SK-N-SH (cell line): ENCODE measurements at regions not wholly inside any gene's neighbourhood (a gene's known extent, or its start where the extent isn't known, plus 50 kb on each side); places are given as distances from the start of the nearest gene placed in this dataset.

Experiments used
- CTCF ChIA-PET: fragments of 300-600, 350-600 bp; formaldehyde crosslinking; extraction: SDS; loops from one replicate; lab custom pipeline; 2021; lab: Yijun Ruan, JAX
- POLR2A ChIA-PET: fragments of 350-600 bp; sonication (Branson Sonifier 250); formaldehyde crosslinking; extraction: SDS; loops from one replicate; lab custom pipeline; 2020; ENCODE audit warnings: antibody characterized with exemption, inconsistent platforms; lab: Yijun Ruan, JAX
- DNase-seq: peaks from one replicate; pipeline ENCODE4 v3.0.0; 2012
- H2AFZ ChIP-seq: fragments of 200-600 bp; sonication (generic); 2 replicates; pipeline ENCODE4 v1.8.1; 2016; ENCODE audit warnings: antibody characterized with exemption, mild to moderate bottlenecking, low read depth
- H3F3A ChIP-seq: fragments of 200-600 bp; sonication (generic); replicated peaks from 2 replicates; pipeline ENCODE3; 2016; ENCODE audit warnings: antibody characterized with exemption, mild to moderate bottlenecking; ENCODE audit not compliant: insufficient read depth
- H3K27ac ChIP-seq, 2 experiments: fragments of 200-500 bp in 1 of 2; fragments of 200-600 bp in 1 of 2; sonication (Bioruptor generic) in 1 of 2; sonication (generic), shearing (Covaris generic) in 1 of 2; 2 replicates each; pipeline versions ENCODE4 v1.5.1 to v1.6.1; 2014 to 2016; ENCODE audit warnings: low read depth in 2 of 2, inconsistent platforms in 1 of 2, low read length in 1 of 2, mild to moderate bottlenecking in 1 of 2, mixed read lengths in 1 of 2
- H3K27me3 ChIP-seq: fragments of 200-600 bp; sonication (generic), shearing (Covaris generic); 2 replicates; pipeline ENCODE4 v1.6.1; 2016; ENCODE audit warnings: mixed run types; ENCODE audit not compliant: insufficient read depth
- H3K36me3 ChIP-seq, 2 experiments: fragments of 200-500 bp in 1 of 2; fragments of 200-600 bp in 1 of 2; sonication (Bioruptor generic) in 1 of 2; sonication (generic) in 1 of 2; replicated peaks in 1 of 2; 2 replicates each; pipeline versions ENCODE3 to v1.5.1; 2014 to 2016; ENCODE audit warnings: low read length in 1 of 2, mild to moderate bottlenecking in 1 of 2; ENCODE audit not compliant: insufficient read depth in 2 of 2, control insufficient read depth in 1 of 2
- H3K4me1 ChIP-seq, 2 experiments: fragments of 200-500 bp in 1 of 2; fragments of 200-600 bp in 1 of 2; sonication (Bioruptor generic) in 1 of 2; sonication (generic), shearing (Covaris generic) in 1 of 2; 2 replicates each; pipeline versions ENCODE4 v1.5.1 to v1.6.1; 2014 to 2016; ENCODE audit warnings: low read depth in 1 of 2, low read length in 1 of 2, mixed run types in 1 of 2; ENCODE audit not compliant: insufficient read depth in 2 of 2, control insufficient read depth in 1 of 2
- H3K4me2 ChIP-seq: fragments of 200-600 bp; sonication (generic), shearing (Covaris generic); 2 replicates; pipeline ENCODE4 v1.6.1; 2017; ENCODE audit warnings: mixed run types
- H3K4me3 ChIP-seq, 2 experiments: fragments of 200-500 bp in 1 of 2; fragments of 200-600 bp in 1 of 2; sonication (Bioruptor generic) in 1 of 2; sonication (generic), shearing (Covaris generic) in 1 of 2; 2 replicates each; pipeline versions ENCODE4 v1.5.1 to v1.8.1; 2014 to 2016; ENCODE audit warnings: low read depth in 2 of 2, inconsistent platforms in 1 of 2, low read length in 1 of 2, mild to moderate bottlenecking in 1 of 2, mixed read lengths in 1 of 2, moderate library complexity in 1 of 2
- H3K79me2 ChIP-seq: fragments of 200-600 bp; sonication (generic); 2 replicates; pipeline ENCODE4 v1.8.1; 2017; ENCODE audit warnings: mild to moderate bottlenecking; ENCODE audit not compliant: insufficient read depth
- H3K9ac ChIP-seq: fragments of 200-600 bp; sonication (generic); 2 replicates; pipeline ENCODE4 v1.6.1; 2017; ENCODE audit warnings: mixed run types
- H3K9me2 ChIP-seq: fragments of 200-600 bp; sonication (generic); 2 replicates; pipeline ENCODE4 v1.6.1; 2017; ENCODE audit warnings: mixed run types
- H3K9me3 ChIP-seq: fragments of 200-600 bp; sonication (generic); 2 replicates; pipeline ENCODE4 v1.6.1; 2017; ENCODE audit warnings: mixed run types, mild to moderate bottlenecking, moderate library complexity
- H4K20me1 ChIP-seq: fragments of 200-600 bp; sonication (generic); 2 replicates; pipeline ENCODE4 v1.6.1; 2017; ENCODE audit warnings: mild to moderate bottlenecking, mixed run types; ENCODE audit not compliant: insufficient read depth
- EP300 ChIP-seq, 2 experiments: IDR thresholded peaks; 2 replicates each; pipeline versions ENCODE4 v1.4.0 to v1.6.1; 2012; ENCODE audit warnings: borderline replicate concordance in 1 of 2, low read depth in 1 of 2, low read length in 1 of 2
- FOXM1 ChIP-seq: IDR thresholded peaks from 2 replicates; pipeline ENCODE4 v1.4.0; 2012; ENCODE audit warnings: low read depth, mild to moderate bottlenecking
- JUND ChIP-seq: IDR thresholded peaks from 2 replicates; pipeline ENCODE4 v1.4.0; 2012
- MEF2A ChIP-seq: IDR thresholded peaks from 2 replicates; pipeline ENCODE4 v1.4.0; 2012; ENCODE audit warnings: low read depth, borderline replicate concordance
- RCOR1 ChIP-seq: fragments of 150-350 bp; IDR thresholded peaks from 2 replicates; pipeline ENCODE4 v1.6.1; 2017; ENCODE audit warnings: antibody characterized with exemption, low read length
- RXRA ChIP-seq: IDR thresholded peaks from 2 replicates; pipeline ENCODE4 v1.4.0; 2012; ENCODE audit warnings: low read depth, mild to moderate bottlenecking, borderline replicate concordance
- SMC3 ChIP-seq: IDR thresholded peaks from 2 replicates; pipeline ENCODE4 v1.6.1; 2012; ENCODE audit warnings: low read depth, low read length, improper control_type of control experiment
- TCF12 ChIP-seq: IDR thresholded peaks from 2 replicates; pipeline ENCODE4 v1.4.0; 2012
- TEAD4 ChIP-seq: IDR thresholded peaks from 2 replicates; pipeline ENCODE4 v1.4.0; 2012; ENCODE audit warnings: mild to moderate bottlenecking, borderline replicate concordance; ENCODE audit not compliant: insufficient read depth
- YY1 ChIP-seq: IDR thresholded peaks from 2 replicates; pipeline ENCODE4 v1.4.0; 2012; ENCODE audit warnings: low read depth, mild to moderate bottlenecking
- WGBS: methylation state at CpG from one replicate; pipeline ENCODE4 v1.1.6; 2017; ENCODE audit warnings: low lambda C conversion rate; 5-methylcytosine and 5-hydroxymethylcytosine counted together
- TF ChIP-seq, protein P1 (sequence below): fragments of 150-350 bp; IDR thresholded peaks from 2 replicates; pipeline ENCODE4 v1.6.1; 2017; ENCODE audit warnings: antibody characterized with exemption, low read length, low read depth, borderline replicate concordance
- TF ChIP-seq, protein P2 (sequence below): IDR thresholded peaks from 2 replicates; pipeline ENCODE4 v1.6.1; 2012; ENCODE audit warnings: mild to moderate bottlenecking, low read depth, low read length, moderate library complexity
- TF ChIP-seq, protein P3 (sequence below): fragments of 200-600 bp; sonication (generic); IDR thresholded peaks from 2 replicates; pipeline ENCODE4 v1.6.1; 2017; ENCODE audit warnings: antibody characterized with exemption, mild to moderate bottlenecking, moderate library complexity
- TF ChIP-seq, protein P4 (sequence below): IDR thresholded peaks from 2 replicates; pipeline ENCODE4; 2012

DNA sequence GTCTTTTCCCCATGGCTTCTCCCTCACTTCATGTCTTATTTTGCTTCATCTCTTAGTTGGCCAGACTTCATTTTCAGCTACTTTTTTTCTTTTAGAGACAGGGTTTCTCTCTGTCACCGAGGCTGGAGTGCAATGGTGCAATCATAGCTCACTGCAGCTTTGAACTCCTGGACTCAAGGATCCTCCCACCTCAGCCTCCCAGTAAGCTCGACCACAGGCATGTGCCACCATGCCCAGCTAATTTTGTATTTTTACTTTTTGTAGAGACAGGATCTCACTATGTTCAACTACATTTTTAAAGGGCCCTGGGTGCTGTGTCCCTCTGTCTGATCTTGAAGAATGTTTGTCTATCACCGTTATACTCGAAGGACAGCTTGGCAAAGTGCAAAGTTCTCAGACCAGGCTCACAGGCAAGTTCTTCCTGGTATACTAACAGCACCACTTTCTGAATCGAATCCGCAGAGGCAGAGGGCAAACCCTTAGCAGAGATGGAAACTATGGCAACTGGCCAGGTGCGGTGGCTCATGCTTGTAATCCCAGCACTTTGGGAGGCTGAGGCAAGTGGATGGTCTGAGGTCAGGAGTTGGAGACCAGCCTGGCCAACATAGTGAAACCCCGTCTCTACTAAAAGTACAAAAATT is 60.9 kb downstream of the SOWAHC start:
- CTCF ChIA-PET: no interaction called here
- Histone ChIP-seq H3K27ac (no peak overlapping the region), H3K36me3 (no peaks in the 10 kb centered on the region), H4K20me1 (no peaks in the 10 kb centered on the region), H3K9ac (no peak overlapping the region), H3K79me2 (no peaks in the 10 kb centered on the region), H3K4me2 (no peak overlapping the region), H3K4me3 (no peak overlapping the region), H2AFZ (no peak overlapping the region), H3K9me3 (no peaks in the 10 kb centered on the region), H3K4me1 (no peaks in the 10 kb centered on the region; a peak in 1 of 4 replicates), H3F3A (no peaks in the 10 kb centered on the region), H3K9me2 (no peaks in the 10 kb centered on the region), H3K27me3 (no peaks in the 10 kb centered on the region; the same call in 1 of the 2 replicates)
- POLR2A ChIA-PET: no interaction called here
- WGBS: 75% methylated on average over 8 of the region's 8 CpGs
- no peak for DNase-seq
- TF ChIP-seq RCOR1: no peak
- TF ChIP-seq, protein P1, sequence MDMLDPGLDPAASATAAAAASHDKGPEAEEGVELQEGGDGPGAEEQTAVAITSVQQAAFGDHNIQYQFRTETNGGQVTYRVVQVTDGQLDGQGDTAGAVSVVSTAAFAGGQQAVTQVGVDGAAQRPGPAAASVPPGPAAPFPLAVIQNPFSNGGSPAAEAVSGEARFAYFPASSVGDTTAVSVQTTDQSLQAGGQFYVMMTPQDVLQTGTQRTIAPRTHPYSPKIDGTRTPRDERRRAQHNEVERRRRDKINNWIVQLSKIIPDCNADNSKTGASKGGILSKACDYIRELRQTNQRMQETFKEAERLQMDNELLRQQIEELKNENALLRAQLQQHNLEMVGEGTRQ: no peak
- no peak for TF ChIP-seq JUND
- no peak for TF ChIP-seq FOXM1
- no peak for TF ChIP-seq RXRA
- TF ChIP-seq, protein P2, sequence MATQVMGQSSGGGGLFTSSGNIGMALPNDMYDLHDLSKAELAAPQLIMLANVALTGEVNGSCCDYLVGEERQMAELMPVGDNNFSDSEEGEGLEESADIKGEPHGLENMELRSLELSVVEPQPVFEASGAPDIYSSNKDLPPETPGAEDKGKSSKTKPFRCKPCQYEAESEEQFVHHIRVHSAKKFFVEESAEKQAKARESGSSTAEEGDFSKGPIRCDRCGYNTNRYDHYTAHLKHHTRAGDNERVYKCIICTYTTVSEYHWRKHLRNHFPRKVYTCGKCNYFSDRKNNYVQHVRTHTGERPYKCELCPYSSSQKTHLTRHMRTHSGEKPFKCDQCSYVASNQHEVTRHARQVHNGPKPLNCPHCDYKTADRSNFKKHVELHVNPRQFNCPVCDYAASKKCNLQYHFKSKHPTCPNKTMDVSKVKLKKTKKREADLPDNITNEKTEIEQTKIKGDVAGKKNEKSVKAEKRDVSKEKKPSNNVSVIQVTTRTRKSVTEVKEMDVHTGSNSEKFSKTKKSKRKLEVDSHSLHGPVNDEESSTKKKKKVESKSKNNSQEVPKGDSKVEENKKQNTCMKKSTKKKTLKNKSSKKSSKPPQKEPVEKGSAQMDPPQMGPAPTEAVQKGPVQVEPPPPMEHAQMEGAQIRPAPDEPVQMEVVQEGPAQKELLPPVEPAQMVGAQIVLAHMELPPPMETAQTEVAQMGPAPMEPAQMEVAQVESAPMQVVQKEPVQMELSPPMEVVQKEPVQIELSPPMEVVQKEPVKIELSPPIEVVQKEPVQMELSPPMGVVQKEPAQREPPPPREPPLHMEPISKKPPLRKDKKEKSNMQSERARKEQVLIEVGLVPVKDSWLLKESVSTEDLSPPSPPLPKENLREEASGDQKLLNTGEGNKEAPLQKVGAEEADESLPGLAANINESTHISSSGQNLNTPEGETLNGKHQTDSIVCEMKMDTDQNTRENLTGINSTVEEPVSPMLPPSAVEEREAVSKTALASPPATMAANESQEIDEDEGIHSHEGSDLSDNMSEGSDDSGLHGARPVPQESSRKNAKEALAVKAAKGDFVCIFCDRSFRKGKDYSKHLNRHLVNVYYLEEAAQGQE: no peak
- no peak for TF ChIP-seq EP300 (IDR thresholded peaks at IDR 0.05; ENCODE audit: borderline replicate concordance in 1 of 2, low read depth in 1 of 2, low read length in 1 of 2)
- TF ChIP-seq TEAD4: no peak
- TF ChIP-seq YY1: no peak
- TF ChIP-seq, protein P3, sequence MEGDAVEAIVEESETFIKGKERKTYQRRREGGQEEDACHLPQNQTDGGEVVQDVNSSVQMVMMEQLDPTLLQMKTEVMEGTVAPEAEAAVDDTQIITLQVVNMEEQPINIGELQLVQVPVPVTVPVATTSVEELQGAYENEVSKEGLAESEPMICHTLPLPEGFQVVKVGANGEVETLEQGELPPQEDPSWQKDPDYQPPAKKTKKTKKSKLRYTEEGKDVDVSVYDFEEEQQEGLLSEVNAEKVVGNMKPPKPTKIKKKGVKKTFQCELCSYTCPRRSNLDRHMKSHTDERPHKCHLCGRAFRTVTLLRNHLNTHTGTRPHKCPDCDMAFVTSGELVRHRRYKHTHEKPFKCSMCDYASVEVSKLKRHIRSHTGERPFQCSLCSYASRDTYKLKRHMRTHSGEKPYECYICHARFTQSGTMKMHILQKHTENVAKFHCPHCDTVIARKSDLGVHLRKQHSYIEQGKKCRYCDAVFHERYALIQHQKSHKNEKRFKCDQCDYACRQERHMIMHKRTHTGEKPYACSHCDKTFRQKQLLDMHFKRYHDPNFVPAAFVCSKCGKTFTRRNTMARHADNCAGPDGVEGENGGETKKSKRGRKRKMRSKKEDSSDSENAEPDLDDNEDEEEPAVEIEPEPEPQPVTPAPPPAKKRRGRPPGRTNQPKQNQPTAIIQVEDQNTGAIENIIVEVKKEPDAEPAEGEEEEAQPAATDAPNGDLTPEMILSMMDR: no peak
- no peak for TF ChIP-seq MEF2A
- no peak for TF ChIP-seq TCF12
- no peak for TF ChIP-seq SMC3
- TF ChIP-seq, protein P4, sequence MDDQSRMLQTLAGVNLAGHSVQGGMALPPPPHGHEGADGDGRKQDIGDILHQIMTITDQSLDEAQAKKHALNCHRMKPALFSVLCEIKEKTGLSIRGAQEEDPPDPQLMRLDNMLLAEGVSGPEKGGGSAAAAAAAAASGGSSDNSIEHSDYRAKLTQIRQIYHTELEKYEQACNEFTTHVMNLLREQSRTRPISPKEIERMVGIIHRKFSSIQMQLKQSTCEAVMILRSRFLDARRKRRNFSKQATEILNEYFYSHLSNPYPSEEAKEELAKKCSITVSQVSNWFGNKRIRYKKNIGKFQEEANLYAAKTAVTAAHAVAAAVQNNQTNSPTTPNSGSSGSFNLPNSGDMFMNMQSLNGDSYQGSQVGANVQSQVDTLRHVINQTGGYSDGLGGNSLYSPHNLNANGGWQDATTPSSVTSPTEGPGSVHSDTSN: no peak
